HG02642 (cell line): ENCODE measurements at regions not wholly inside any gene's neighbourhood (a gene's known extent, or its start where the extent isn't known, plus 50 kb on each side); places are given as distances from the start of the nearest gene placed in this dataset.

Experiments
- ATAC-seq: cut with Tn5 transposase; IDR thresholded peaks from one replicate; pipeline ENCODE4 v1.9.1; 2021; ENCODE audit warnings: mild to moderate bottlenecking; ENCODE audit not compliant: unreplicated experiment, poor library complexity

DNA sequence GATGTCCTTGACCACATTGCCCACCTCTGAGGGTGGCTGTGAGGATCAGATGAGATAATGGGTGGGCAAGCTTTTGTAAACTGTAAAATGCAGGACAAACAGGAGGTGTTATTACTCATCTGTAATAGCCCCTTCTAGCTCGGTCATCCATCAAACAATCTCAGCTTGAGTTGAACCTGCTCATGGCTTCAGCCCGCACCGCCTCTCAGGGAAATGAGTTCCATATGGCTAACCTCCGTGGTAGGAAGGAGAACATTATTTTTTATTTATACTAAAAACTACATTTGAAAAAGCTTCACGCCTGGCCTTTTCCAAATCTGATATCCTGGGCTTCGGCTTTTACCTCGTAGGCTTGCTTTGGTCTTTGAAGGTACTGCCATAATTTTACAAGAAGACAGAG is 116.2 kb upstream of the USP24 start:
- ATAC-seq, result no peak

DNA sequence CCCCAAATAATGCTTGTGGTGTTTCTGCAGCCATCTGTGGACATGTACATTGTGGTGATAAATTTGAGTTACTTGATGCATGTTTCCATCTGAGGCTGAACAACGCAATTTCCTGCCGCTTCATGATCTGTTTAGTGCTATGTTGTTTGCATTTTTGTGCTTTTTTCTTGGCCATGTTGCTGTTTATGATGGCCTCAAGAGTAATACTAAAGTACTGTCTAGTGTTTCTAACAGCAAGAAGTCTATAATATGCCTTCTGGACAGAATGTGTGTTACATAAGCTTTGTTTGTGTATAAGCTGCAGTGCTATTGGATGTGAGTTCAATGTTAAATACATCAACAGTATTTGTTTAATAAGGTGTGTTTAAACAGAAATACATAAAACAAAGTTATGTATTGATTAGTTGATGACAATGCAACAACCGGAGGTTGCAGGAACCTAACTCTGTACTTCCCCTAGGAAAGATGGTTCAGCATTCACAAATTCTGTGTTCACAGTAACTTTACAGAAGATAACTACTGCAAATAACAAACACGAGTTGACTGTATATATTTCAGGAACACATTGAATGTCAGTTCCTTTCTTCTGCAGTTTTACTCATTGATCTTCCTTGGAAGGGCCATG is 114.8 kb upstream of the USP24 start:
- ATAC-seq, result no peak

DNA sequence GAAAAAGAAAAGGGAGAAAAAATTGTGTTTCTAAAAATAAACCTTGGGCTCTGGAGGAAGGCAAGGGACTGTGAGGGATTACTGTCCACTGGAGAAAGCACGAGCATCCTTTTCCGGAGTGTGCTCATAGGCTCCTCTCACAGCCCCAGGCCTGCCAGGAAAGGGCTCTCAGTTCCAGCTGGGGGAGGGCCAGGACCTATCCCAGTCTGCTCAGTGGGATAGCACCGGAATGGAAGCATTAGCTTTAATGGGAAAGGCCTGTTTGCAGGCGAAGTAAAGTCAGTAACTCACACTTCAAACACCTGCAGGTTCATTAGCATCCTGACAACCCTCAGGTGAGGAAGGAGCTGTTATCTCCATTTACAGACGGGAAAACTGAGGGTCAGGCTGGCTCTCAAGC is 113.9 kb upstream of the USP24 start:
- ATAC-seq, result no peak

DNA sequence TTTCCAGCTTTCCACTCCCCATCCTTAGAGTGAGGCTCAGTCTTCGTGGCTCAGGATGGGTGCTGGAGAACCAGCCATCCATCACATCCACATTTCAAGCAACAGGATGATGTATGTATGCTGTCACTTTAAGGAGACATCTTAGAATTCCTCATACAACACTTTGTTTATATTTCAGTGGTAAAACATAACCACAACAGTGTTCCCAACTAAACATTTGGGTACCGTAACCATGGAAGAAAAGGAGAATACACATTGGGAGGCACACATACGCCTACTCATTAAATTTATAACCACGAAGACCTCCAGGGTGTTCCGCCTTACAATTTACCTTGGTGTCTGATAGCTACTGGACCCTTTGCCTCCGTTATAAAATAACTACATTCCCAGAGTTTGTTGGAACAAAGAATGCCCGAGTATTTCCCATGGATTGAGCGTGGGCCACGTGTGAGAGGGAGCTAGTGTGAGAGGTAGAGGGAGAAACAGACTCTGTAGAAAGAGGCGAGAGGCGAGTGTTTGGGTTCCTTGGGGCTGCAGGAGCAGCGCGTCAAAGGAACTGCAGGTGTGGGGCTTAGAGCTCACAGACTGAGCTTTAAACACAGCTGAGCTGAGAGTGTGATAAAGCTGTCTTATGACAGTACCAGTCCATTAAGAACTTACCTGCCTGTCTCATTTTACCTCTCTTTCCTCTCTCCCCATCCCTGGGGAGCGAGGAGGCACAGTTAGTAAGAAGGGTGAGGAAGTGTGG is 111.5 kb upstream of the USP24 start:
- no peak for ATAC-seq

DNA sequence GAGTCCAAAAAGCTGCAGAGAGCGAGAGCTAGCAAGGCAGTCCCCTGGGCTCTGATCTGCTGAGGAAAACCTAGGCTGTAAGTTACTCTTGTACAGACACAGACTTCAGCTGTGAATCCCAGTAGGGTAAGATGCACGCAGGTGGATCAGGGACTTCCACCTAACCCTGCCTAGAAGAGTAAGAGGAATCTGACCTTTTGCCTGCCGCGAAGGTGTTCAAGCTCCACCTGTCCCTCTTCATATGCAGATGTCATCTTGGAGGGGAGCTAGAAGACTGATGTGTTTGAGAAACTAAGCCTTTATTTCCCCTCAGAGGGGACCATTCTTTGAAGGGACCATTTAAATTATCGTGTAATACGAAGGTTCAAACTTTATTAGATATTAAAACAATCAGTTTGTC is 108.6 kb upstream of the USP24 start:
- ATAC-seq, result no peak

DNA sequence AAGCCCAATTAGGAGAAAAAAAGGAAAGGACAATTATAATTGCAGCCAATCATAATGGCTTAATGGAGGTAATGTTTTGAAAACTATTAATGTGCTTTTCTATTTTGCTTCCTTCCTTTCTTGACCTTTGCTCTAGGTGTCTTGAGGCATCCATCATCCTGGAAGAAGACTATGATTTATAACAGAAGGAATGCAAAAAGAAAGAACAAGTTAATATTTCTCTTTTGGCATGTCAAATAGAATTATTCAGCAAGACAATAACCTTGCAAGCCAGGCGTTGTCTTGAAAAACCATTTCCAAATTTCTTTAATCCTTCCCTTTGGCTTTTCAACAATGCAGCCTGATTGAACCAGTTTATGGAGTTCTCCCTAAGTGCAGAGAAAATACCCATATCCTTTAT is 107.7 kb upstream of the USP24 start:
- ATAC-seq, result no peak

DNA sequence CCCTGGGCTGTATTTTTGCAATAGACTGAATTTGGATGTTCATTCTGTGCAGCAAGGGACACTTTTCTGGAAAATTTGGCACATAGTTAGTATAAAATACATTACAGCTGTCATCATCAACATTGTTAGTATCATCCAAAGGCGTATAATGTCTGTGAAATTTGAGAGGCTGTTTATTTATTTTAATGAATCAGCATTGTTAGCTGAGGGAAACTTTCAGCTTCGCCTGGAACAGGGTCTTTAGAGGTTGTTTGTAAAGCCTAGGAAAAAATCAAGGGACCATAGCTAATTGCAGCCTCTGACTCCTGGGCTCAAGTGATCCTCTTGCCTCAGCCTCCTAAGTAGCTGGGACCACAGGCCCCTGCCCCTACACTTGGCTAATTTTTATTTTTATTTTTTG is 106.8 kb upstream of the USP24 start:
- no peak for ATAC-seq

DNA sequence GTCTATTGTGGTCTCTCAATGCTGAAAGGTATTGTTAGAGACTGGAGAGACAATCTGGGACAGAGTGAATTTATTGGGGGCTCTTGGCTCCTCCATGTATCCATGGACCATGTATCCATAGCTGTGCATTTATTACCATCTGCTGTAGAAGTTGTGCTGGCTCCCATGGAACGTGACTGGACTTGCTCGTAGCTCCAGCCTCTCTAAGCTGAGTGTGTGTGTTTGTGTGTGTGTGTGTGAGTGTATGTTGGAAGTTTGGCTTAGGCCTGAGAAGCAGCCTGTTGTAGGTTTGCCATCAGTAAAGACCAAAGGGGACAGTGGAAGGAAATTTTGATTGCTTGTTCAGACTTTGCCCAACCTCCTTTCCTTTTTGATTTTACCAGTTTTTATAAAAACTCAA is 105.7 kb upstream of the USP24 start:
- no peak for ATAC-seq

DNA sequence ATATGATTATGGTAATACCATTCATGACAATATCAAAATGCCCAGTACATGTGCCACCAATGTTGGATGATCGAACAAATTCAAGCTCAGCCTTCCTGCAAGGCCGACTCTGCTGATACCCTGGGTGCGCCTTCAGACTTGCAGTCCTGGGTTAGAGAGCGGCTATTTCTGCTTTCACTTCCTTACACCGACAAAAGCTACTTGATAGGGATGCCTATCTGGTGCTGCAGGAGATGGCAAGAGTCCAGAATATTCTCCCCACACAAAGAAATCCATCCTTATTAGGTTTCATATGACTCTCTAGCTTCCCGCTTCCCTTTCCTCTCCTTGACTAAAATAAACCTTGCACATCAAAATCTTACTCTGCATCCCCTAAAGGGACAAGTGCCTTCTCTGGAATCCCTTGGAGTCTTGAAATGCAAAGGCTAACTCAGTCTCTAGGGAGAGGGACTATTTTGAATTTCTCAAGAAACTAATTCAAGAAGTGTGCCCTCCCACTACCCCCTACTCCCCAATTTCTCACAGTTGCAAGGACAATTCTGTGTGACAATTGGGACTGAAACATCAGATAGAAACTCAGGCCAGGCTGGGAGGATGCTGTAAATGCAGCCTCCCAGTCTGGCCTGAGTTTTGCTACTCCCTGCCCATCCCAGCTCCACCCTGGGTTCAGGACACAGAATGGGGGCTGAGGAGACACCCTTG is 103.1 kb upstream of the USP24 start:
- no peak for ATAC-seq

DNA sequence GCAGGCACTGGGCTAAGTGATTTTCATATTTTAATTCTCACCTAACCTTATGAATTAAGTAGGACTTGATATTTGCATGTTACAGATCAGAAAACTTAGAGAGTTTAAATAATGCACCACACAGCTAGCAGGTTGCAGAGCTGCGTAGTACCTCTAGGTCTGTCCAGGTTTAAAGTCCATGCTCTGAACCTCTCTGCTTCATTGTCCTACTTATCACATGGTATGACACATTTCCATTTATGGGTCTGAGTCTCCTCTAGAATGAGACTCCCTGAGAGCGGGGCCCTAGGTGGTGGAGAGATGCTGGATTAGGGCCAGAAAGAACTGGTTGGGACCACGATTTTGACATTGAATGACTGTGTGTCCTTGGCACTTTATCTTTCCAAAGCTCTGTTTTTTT is 102.5 kb upstream of the USP24 start:
- ATAC-seq, result no peak

DNA sequence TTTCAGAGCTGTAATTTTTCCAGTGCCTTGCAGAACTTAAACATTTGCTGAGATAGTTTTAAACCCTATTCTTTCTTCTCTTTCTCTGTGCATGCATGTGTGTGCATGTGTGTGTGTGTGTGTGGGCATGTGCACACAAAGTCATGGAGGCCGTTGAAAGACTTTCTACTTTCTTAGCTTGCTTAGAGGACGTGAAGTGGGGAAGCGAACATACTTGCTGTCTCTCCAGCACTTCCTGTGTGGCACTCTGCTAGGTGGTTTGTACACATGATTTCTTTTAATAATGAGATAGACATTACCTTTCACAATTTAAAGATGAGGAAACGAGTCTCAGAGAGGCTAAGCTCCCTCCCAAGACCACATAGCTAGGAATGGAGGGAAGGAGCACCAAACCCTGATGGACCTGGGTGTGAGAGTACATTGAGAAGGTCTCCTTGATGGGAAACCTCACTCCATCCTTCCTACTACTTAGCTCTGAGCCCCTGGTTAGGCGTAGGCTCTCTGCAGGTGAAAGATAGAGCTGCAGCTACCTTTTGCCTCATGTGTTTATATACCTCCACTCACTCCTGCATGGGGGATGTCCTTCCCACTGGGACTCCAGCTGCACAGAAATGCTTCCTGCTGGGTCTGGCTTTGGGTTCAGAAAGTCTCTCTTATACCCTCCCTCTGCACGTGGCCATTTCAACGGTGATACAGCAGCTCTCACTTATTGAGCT is 101.9 kb upstream of the USP24 start:
- no peak for ATAC-seq

DNA sequence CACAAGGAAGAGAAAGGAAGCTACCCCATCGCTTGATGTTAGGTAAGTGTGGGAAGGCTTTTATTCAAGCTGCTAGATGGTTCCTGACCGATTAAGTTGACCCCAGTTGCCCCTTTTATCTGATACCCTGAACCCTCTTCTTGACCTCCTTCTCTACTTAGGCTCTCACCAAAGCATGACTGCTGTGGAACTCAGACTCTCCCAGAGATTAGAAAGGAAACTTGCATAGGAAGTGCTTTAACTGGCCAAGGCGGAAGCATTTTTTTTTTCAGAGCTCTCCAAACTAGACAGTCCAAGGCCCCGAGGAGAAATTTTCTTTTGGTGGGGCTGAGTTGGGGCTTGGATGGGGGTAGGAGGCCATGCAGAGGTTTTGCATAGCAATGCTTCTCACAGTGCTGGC is 101.3 kb upstream of the USP24 start:
- no peak for ATAC-seq

DNA sequence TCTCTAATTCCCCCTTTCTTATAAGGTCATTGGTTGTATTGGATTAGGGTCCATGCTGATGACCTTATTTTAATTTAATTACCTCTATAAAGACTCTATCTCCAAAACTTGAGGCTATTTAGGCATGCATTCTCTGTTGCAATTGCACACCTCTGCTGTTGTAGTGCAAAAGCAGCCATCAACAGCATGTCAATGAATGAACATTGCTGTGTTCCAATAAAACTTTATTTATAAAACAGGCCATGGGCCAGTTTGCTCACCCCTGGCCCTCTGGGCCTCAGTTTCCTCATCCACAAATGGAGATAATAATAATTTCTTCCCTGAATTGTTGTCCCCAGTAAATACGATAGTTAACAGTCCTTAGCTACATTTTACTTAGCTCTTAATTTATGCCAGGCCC is 100.4 kb upstream of the USP24 start:
- no peak for ATAC-seq

DNA sequence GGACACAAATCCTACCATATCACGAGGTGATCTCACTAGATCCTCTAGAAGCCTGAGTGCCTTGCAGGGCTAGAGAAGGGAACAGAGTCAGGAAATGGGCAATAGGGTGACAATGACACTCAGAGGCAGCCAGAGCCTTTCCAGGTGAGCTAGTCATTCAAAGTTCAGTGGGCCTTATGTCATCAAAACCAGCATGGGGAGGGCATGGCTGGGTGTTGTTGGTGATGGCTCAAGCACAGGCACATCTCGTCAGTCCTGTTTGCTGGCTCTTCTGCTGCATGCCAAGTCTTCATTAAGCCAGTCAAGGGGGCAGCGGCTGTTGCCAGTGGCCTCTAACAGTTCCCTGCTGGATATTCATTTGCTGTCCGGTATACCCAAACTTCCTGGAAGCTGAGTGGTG is 99.6 kb upstream of the USP24 start:
- ATAC-seq, result no peak

DNA sequence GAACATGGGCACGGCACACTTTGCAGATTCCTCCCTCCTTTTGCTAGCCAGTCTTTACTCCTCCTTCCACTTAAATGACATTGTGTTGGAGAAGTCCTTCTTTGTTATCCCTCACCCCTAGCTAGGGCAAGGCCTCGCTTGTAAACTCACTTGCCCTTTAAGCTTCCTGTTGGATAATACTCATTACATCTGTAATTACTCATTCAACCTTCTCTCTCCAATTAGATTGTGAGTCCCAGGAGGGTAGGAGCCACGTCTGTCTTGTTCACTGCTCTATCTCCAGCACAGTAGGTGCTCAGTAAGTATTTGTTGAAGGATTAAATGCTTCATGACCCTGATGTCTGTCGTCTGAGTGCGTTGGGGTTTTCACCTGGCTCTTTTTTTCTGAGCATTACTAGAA is 98.7 kb upstream of the USP24 start:
- ATAC-seq, result no peak

DNA sequence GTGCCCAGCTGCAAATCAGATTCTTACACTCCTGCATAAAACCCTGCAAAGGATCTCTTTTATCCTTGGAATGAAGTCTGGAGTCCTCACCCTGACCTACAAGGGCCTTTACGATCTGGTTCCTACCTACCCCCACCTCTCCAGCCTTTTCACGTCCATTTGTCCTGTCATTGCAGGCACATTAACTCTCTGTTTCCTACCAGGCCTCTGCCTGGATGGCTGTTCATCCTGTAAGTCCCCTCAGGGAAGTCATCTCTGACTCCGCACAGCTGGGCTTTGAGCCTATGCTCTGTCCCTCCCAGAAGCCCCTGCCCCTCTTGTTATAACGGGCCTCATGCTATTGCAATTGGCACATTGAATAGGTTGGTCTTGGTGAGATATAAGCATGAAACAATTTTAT is 96.8 kb upstream of the USP24 start:
- no peak for ATAC-seq

DNA sequence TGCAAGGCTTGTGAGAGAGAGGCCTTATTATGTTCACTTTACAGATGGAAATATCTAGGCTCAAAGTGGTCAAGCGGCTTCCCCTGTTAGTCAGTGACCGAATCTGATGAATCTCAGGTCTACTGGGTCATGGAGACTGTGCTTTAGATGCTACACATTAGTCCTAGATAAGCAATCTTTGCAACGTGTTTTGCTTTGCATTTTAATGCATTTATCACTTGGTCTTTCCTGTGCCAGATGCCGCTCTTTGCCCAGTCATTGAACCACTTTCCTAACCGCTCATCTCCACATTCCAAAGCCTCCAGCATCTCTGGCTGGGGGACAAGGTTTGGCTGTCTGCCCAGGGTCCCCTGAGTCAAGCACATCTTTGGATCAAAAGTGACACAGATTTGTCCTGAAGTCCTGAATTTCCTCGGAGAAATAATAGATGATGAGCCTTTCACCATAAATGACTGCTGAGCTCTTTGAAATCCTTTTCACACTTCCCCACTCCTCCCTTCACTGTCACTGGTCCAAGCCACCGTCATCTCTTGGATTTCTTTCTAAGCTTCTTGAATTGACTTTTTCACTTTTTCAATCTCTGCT is 96.0 kb upstream of the USP24 start:
- no peak for ATAC-seq

DNA sequence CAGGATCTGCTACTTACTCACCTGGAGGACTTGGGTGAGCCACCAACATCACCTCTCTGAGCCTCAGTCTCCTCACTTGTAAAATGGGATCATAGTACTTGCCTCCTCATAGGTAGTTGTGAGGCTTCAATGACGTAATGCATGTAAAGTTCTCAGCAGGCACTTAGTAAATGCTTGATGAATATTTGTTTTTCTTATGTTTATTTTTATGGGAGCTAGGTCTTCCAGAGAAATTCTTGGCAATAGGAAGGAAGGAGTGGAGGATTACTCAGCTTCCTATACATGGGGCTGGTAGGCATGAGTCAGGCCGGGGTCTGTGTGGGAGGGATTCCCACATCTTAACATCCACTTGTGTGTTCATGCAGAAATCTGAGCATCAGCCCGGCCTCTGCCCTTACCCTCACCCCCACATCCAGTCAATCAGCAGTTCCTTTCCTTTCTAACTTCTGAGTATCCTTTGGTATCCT is 95.4 kb upstream of the USP24 start:
- ATAC-seq, result no peak

DNA sequence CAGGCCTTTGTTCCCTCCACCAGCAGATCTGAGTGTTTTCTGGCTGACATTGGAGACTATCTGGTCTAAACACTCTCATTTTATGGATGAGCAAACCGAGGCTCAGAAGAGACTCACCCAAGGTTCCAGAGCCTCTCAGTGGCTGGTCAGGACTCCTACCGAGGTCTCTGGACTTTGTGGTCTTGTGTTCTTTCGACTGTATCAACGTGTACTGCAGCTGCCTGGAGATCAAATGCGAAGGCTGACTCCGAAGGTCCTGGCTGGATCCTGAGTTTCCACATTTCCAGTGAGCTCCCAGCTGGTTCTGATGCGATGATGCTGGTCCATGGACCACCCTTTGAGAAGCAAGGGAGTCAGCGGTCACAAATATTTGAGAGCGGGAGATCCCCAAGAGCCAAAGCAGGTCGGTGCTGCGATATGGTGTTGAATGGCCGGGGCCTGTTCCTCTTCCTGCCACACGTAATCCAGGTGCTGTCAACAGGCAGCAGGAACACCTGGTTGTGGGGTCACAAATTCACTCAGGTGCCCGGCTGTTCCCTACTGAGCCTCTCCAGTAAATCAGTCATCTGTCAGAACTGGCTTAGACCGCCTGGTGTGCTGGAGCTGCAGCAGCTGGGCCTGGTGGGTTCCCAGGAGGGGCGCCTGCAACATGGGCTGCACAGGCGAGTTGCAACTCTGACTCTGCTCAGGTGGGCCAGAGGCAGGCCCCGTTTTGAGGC is 94.8 kb upstream of the USP24 start:
- ATAC-seq, result no peak

DNA sequence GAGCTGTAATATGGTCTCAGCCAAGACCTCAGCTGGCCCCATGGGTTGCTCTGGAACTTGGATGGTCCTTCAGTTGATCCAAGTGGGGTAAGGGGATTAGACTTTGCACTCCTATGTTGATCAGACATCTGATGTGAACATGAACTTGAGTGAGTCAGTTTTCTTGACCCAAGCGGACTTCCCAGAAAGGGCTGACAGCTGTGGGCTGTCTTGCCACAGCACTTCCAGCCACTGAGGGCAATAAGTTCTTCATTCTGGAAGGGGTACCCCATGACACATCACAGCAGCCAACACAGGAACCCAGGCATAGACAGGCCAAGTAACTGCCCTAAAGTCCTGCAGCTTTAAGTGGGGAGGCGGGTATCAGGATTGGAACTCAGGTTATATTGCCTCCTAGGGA is 93.9 kb upstream of the USP24 start:
- ATAC-seq, result no peak
